Caco-2 (cell line): ENCODE measurements at regions not wholly inside any gene's neighbourhood (a gene's known extent, or its start where the extent isn't known, plus 50 kb on each side); places are given as distances from the start of the nearest gene placed in this dataset.

Experiments used
- BruUV-seq: library from RNA; stranded (reverse); fragments of 400-500 nt; replicated peaks from 2 replicates; lab custom pipeline; 2021; lab: Mats Ljungman, UMichigan
- CTCF ChIA-PET: fragments of 300-600 bp; sonication (Branson Sonifier 250); formaldehyde crosslinking; loops from one replicate; lab custom pipeline; 2022; ENCODE audit warnings: antibody characterized with exemption; lab: Charles Lee
- POLR2A ChIA-PET: fragments of 300-600 bp; sonication (Branson Sonifier 250); formaldehyde crosslinking; loops from one replicate; lab custom pipeline; 2022; ENCODE audit warnings: antibody characterized with exemption; lab: Charles Lee
- DNase-seq, 2 experiments: peaks; one replicate each; pipeline versions ENCODE4 v3.0.0 to v3.0.0-alpha.2; 2020 to 2022
- H3K27me3 ChIP-seq: replicated peaks from 2 replicates; pipeline ENCODE4 v1.6.0; 2011; ENCODE audit warnings: low read length; ENCODE audit not compliant: control insufficient read depth, insufficient read depth
- H3K36me3 ChIP-seq: 2 replicates; pipeline ENCODE4 v1.5.1; 2011; ENCODE audit warnings: low read length; ENCODE audit not compliant: control insufficient read depth, insufficient read depth
- H3K4me1 ChIP-seq: fragments of 250-450 bp; sonication (Bioruptor Pico); 2 replicates; pipeline ENCODE4 v1.5.1; 2020; ENCODE audit warnings: mild to moderate bottlenecking
- H3K4me3 ChIP-seq: 2 replicates; pipeline ENCODE4 v1.5.1; 2011; ENCODE audit warnings: low read depth, mild to moderate bottlenecking, control low read depth, low read length
- H3K9me3 ChIP-seq: fragments of 250-450 bp; sonication (Bioruptor Pico); 2 replicates; pipeline ENCODE4 v1.5.1; 2020; ENCODE audit warnings: mild to moderate bottlenecking, moderate library complexity
- H3K27ac Mint-ChIP-seq: one replicate; pipeline ENCODE4 v1.8.0; 2022; ENCODE audit warnings: mixed read lengths; ENCODE audit not compliant: unreplicated experiment
- H3K27me3 Mint-ChIP-seq: one replicate; pipeline ENCODE4 v1.8.0; 2022; ENCODE audit warnings: mixed read lengths; ENCODE audit not compliant: insufficient read depth, unreplicated experiment
- H3K36me3 Mint-ChIP-seq: one replicate; pipeline ENCODE4 v1.8.0; 2022; ENCODE audit warnings: mild to moderate bottlenecking, mixed read lengths; ENCODE audit not compliant: insufficient read depth, unreplicated experiment
- H3K4me1 Mint-ChIP-seq: one replicate; pipeline ENCODE4 v1.8.0; 2022; ENCODE audit warnings: low read depth, mixed read lengths; ENCODE audit not compliant: unreplicated experiment
- H3K4me3 Mint-ChIP-seq: one replicate; pipeline ENCODE4 v1.8.0; 2022; ENCODE audit warnings: mild to moderate bottlenecking, moderate library complexity, mixed read lengths; ENCODE audit not compliant: unreplicated experiment
- H3K9me3 Mint-ChIP-seq: one replicate; pipeline ENCODE4 v1.8.0; 2022; ENCODE audit warnings: mixed read lengths; ENCODE audit not compliant: unreplicated experiment
- intact Hi-C: fragments of 100-400 bp; cut with micrococcal nuclease; formaldehyde crosslinking; loops from one replicate; pipeline ENCODE4 v1.10.0; 2022; ENCODE audit not compliant: unreplicated experiment
- TF ChIP-seq, protein P1 (sequence below), 2 experiments: fragments of 200-600 bp in 1 of 2; IDR thresholded peaks; 1 replicate in 1 of 2; 2 replicates in 1 of 2; pipeline versions ENCODE4 v1.5.1 to v1.8.0; 2011 to 2022; ENCODE audit warnings: antibody characterized with exemption in 1 of 2, control low read depth in 1 of 2, inconsistent platforms in 1 of 2, low read depth in 1 of 2, low read length in 1 of 2, mild to moderate bottlenecking in 1 of 2, moderate library complexity in 1 of 2; ENCODE audit not compliant: insufficient read depth in 1 of 2, severe bottlenecking in 1 of 2, unreplicated experiment in 1 of 2

DNA sequence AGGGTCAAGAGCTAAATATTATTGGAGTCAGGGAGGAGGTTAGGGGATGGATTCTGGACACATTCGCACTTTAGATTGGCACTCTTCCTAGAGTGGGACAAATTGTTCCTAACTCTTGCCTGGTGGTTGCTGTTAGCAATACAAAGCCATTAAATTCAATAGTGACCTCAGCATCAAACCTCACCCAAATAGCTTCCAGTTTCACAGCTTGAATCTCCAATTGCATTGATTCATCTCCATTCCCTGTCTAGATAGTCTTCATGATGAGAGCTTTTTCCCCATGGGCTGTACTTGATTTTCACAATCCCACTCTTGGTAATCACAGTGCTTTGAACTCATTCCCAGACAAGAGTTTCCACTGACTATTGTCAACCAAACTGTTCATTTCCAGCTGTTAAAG, 585.9 kb upstream of the SYT4 start:
- Histone ChIP-seq H3K9me3 (no peaks in the 10 kb centered on the region), H3K4me3 (no peak overlapping the region), H3K36me3 (no peaks in the 10 kb centered on the region), H3K4me1 (no peaks in the 10 kb centered on the region), H3K27me3 (no peaks in the 10 kb centered on the region)
- DNase-seq, result no peak
- no peaks in the 10 kb centered on the region for H3K27me3 Mint-ChIP-seq
- H3K9me3 Mint-ChIP-seq, result no peaks in the 10 kb centered on the region
- TF ChIP-seq, protein P1, sequence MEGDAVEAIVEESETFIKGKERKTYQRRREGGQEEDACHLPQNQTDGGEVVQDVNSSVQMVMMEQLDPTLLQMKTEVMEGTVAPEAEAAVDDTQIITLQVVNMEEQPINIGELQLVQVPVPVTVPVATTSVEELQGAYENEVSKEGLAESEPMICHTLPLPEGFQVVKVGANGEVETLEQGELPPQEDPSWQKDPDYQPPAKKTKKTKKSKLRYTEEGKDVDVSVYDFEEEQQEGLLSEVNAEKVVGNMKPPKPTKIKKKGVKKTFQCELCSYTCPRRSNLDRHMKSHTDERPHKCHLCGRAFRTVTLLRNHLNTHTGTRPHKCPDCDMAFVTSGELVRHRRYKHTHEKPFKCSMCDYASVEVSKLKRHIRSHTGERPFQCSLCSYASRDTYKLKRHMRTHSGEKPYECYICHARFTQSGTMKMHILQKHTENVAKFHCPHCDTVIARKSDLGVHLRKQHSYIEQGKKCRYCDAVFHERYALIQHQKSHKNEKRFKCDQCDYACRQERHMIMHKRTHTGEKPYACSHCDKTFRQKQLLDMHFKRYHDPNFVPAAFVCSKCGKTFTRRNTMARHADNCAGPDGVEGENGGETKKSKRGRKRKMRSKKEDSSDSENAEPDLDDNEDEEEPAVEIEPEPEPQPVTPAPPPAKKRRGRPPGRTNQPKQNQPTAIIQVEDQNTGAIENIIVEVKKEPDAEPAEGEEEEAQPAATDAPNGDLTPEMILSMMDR (IDR thresholded peaks at IDR 0.05; ENCODE audit: insufficient read depth in 1 of 2, low read depth in 1 of 2, low read length in 1 of 2, severe bottlenecking in 1 of 2, unreplicated experiment in 1 of 2), result no peak
- intact Hi-C loops, result no loop called here
- no peak overlapping the region for H3K4me3 Mint-ChIP-seq
- CTCF ChIA-PET, result no interaction called here
- no TSS peak for BruUV-seq
- POLR2A ChIA-PET, result no interaction called here
- H3K36me3 Mint-ChIP-seq, result no peaks in the 10 kb centered on the region
- H3K4me1 Mint-ChIP-seq, result no peaks in the 10 kb centered on the region
- no peak overlapping the region for H3K27ac Mint-ChIP-seq

DNA sequence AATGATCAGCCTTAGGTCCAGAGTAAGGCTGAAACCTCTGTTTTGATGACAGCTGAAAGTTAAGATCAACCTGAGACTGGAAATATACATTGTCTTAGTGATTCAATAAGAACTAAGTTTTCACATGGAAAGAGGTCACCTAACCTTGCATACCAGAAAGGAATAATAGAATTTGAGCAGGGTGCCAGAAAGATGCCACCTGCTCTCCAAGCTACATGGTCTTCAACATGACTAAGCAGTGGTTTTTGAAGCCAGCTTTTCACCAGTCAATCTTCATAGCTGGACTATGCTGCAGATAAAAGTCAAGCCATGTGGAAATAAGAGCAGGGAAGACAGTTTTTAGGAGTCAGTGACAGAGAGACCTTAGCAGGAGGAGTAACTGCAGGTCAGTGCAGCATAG, 589.4 kb upstream of the SYT4 start:
- Mint-ChIP-seq H3K36me3 (no peaks in the 10 kb centered on the region), H3K9me3 (no peaks in the 10 kb centered on the region), H3K4me3 (no peak overlapping the region), H3K4me1 (no peaks in the 10 kb centered on the region), H3K27ac (no peak overlapping the region), H3K27me3 (no peaks in the 10 kb centered on the region)
- no peak overlapping the region for H3K4me3 ChIP-seq
- H3K36me3 ChIP-seq, result no peaks in the 10 kb centered on the region
- ChIA-PET CTCF (no interaction called here), POLR2A (no interaction called here)
- no TSS peak for BruUV-seq
- no peaks in the 10 kb centered on the region for H3K4me1 ChIP-seq
- intact Hi-C loops, result no loop called here
- TF ChIP-seq, protein P1 (IDR thresholded peaks at IDR 0.05; ENCODE audit: insufficient read depth in 1 of 2, low read depth in 1 of 2, low read length in 1 of 2, severe bottlenecking in 1 of 2, unreplicated experiment in 1 of 2), result no peak
- no peaks in the 10 kb centered on the region for H3K9me3 ChIP-seq
- H3K27me3 ChIP-seq, result no peaks in the 10 kb centered on the region
- DNase-seq, result no peak

DNA sequence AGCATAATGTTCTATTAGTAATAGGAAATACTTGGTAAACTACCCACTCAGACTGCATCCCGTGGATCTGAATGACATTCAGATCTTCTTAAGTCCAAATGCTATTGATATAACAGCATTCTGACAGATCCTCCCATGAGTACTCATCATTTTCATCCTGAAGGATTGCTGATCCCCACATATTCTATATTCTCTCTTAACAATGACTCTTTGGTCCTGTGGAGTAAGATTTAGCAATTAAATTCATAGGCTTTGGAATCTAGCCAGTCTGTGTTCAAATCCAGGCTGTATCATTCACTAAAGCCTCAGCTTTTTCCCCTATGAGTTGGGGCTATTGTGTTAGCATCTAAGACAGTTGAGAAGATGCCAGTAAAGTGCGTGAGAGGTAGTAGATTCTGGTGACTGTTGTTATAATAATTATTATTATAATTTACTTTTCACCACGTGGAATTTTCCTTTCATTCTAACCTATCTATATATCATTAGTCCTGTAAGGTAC, 591.3 kb upstream of the SYT4 start:
- CTCF ChIA-PET, result no interaction called here
- Mint-ChIP-seq H3K4me1 (no peaks in the 10 kb centered on the region), H3K9me3 (no peaks in the 10 kb centered on the region), H3K4me3 (no peak overlapping the region), H3K36me3 (no peaks in the 10 kb centered on the region), H3K27ac (no peak overlapping the region), H3K27me3 (no peaks in the 10 kb centered on the region)
- Histone ChIP-seq H3K4me3 (no peak overlapping the region), H3K36me3 (no peaks in the 10 kb centered on the region), H3K27me3 (no peaks in the 10 kb centered on the region), H3K4me1 (no peaks in the 10 kb centered on the region), H3K9me3 (no peaks in the 10 kb centered on the region)
- TF ChIP-seq, protein P1 (IDR thresholded peaks at IDR 0.05; ENCODE audit: insufficient read depth in 1 of 2, low read depth in 1 of 2, low read length in 1 of 2, severe bottlenecking in 1 of 2, unreplicated experiment in 1 of 2), result no peak
- intact Hi-C loops, result no loop called here
- BruUV-seq, result no TSS peak
- POLR2A ChIA-PET, result no interaction called here
- DNase-seq, result no peak
